Neuronal stem cell (in vitro differentiated cells): ENCODE measurements at regions not wholly inside any gene's neighbourhood (a gene's known extent, or its start where the extent isn't known, plus 50 kb on each side); places are given as distances from the start of the nearest gene placed in this dataset.

Experiments used
- DNase-seq: peaks from one replicate; pipeline ENCODE4 v3.0.0-alpha.2; 2013; ENCODE audit warnings: low spot score
- H2AFZ ChIP-seq: one replicate; pipeline ENCODE4 v1.6.1; 2013; ENCODE audit warnings: mild to moderate bottlenecking, low read length, inconsistent platforms
- H2AK5ac ChIP-seq: 2 replicates; pipeline ENCODE4 v1.6.1; 2013; ENCODE audit warnings: low read depth, mild to moderate bottlenecking, inconsistent platforms, low read length, moderate library complexity, mixed read lengths
- H2BK120ac ChIP-seq: 2 replicates; pipeline ENCODE4 v1.6.1; 2013; ENCODE audit warnings: low read depth, mild to moderate bottlenecking, inconsistent platforms, low read length, moderate library complexity, mixed read lengths
- H2BK12ac ChIP-seq: one replicate; pipeline ENCODE4 v1.6.1; 2013; ENCODE audit warnings: low read length, inconsistent platforms
- H2BK15ac ChIP-seq: 2 replicates; pipeline ENCODE4 v1.6.1; 2013; ENCODE audit warnings: mild to moderate bottlenecking, low read length, inconsistent platforms, mixed read lengths
- H2BK5ac ChIP-seq: one replicate; pipeline ENCODE4 v1.6.1; 2013; ENCODE audit warnings: inconsistent platforms, mild to moderate bottlenecking, low read length, moderate library complexity
- H3K14ac ChIP-seq: one replicate; pipeline ENCODE4 v1.6.1; 2013; ENCODE audit warnings: low read length, inconsistent platforms
- H3K18ac ChIP-seq: 2 replicates; pipeline ENCODE4 v1.6.1; 2013; ENCODE audit warnings: low read length, inconsistent platforms
- H3K23ac ChIP-seq: 2 replicates; pipeline ENCODE4 v1.6.1; 2013; ENCODE audit warnings: low read depth, mild to moderate bottlenecking, mixed read lengths, low read length, inconsistent platforms; ENCODE audit not compliant: poor library complexity
- H3K27ac ChIP-seq: replicated peaks from 3 replicates; pipeline ENCODE4 v1.5.1; 2013; ENCODE audit warnings: low read length, inconsistent platforms
- H3K27me3 ChIP-seq, 3 experiments: 2 replicates each; pipeline ENCODE4 v1.6.1; 2013; ENCODE audit warnings: low read length in 3 of 3, mild to moderate bottlenecking in 2 of 3, inconsistent platforms in 1 of 3, low read depth in 1 of 3, mixed read lengths in 1 of 3, moderate library complexity in 1 of 3; ENCODE audit not compliant: control insufficient read depth in 3 of 3, insufficient read depth in 3 of 3
- H3K36me3 ChIP-seq, 2 donors: replicated peaks in 1 of 2; 2 replicates each; pipeline ENCODE4 v1.6.1; 2013; ENCODE audit warnings: low read length in 2 of 2; ENCODE audit not compliant: control insufficient read depth in 2 of 2, insufficient read depth in 2 of 2
- H3K4ac ChIP-seq: 2 replicates; pipeline ENCODE4 v1.6.1; 2013; ENCODE audit warnings: inconsistent platforms, mild to moderate bottlenecking, low read length, moderate library complexity
- H3K4me1 ChIP-seq, 2 donors: 1 replicate in 1 of 2; 2 replicates in 1 of 2; pipeline ENCODE4 v1.6.1; 2013; ENCODE audit warnings: low read length in 2 of 2, low read depth in 1 of 2; ENCODE audit not compliant: control insufficient read depth in 2 of 2, insufficient read depth in 1 of 2
- H3K4me2 ChIP-seq: one replicate; pipeline ENCODE4 v1.6.1; 2013; ENCODE audit warnings: mild to moderate bottlenecking, low read length, inconsistent platforms; ENCODE audit not compliant: insufficient read depth, poor library complexity, severe bottlenecking
- H3K4me3 ChIP-seq, 2 donors: 2 replicates each; pipeline ENCODE4 v1.5.1; 2013; ENCODE audit warnings: low read length in 2 of 2, mild to moderate bottlenecking in 2 of 2, inconsistent platforms in 1 of 2, moderate library complexity in 1 of 2
- H3K79me1 ChIP-seq: one replicate; pipeline ENCODE4 v1.6.1; 2013; ENCODE audit warnings: low read depth, mild to moderate bottlenecking, inconsistent platforms, low read length, moderate library complexity
- H3K9ac ChIP-seq: one replicate; pipeline ENCODE4 v1.6.1; 2013; ENCODE audit warnings: mild to moderate bottlenecking, low read depth, low read length, inconsistent platforms; ENCODE audit not compliant: poor library complexity
- H3K9me3 ChIP-seq, 2 donors: replicated peaks in 1 of 2; 2 replicates each; pipeline versions ENCODE3 to v1.6.1; 2013; ENCODE audit warnings: low read length in 2 of 2, mild to moderate bottlenecking in 2 of 2, inconsistent platforms in 1 of 2, low read depth in 1 of 2, mixed read lengths in 1 of 2, moderate library complexity in 1 of 2; ENCODE audit not compliant: control insufficient read depth in 2 of 2, insufficient read depth in 1 of 2
- H4K8ac ChIP-seq: one replicate; pipeline ENCODE4 v1.6.1; 2013; ENCODE audit warnings: low read depth, mild to moderate bottlenecking, inconsistent platforms, low read length, moderate library complexity
- H4K91ac ChIP-seq: one replicate; pipeline ENCODE4 v1.6.1; 2013; ENCODE audit warnings: low read length, low read depth, mild to moderate bottlenecking, inconsistent platforms; ENCODE audit not compliant: poor library complexity
- WGBS, 2 donors: extraction: QIAGEN DNeasy Blood & Tissue Kit; methylation state at CpG; one replicate each; pipeline ENCODE4 v1.1.7; 2013; ENCODE audit warnings: missing lambda C conversion rate in 2 of 2, mixed read lengths in 1 of 2; ENCODE audit not compliant: insufficient read length in 2 of 2, insufficient replicate concordance in 1 of 2; ENCODE audit errors: extremely low coverage in 2 of 2; 5-methylcytosine and 5-hydroxymethylcytosine counted together

GRCh38 chr1:114032271-114033215 lies 53.3 kb downstream of the OLFML3 start:
- Histone ChIP-seq H3K4ac (no peak overlapping the region), H3K18ac (no peak overlapping the region), H3K9ac (no peak overlapping the region), H3K4me2 (no peak overlapping the region), H3K9me3 (no peaks in the 10 kb centered on the region), H3K36me3 (no peaks in the 10 kb centered on the region), H3K27me3 (peaks cover 0 to 26% (median 0%) of the 10 kb centered on the region in 3 experiments), H3K4me3 (no peak overlapping the region), H4K8ac (no peak overlapping the region), H2AFZ (no peak overlapping the region), H3K27ac (no peak overlapping the region), H2BK15ac (peak overlapping the region; percentile 45), H2BK120ac (no peak overlapping the region), H2AK5ac (no peak overlapping the region), H3K23ac (no peak overlapping the region), H3K14ac (no peak overlapping the region), H2BK5ac (no peak overlapping the region), H4K91ac (no peak overlapping the region), H2BK12ac (no peak overlapping the region), H3K4me1 (peaks cover 0 to 8% of the 10 kb centered on the region in 2 donors), H3K79me1 (no peaks in the 10 kb centered on the region)
- DNase-seq: no peak
- no CpG with 5 or more reads among the region's 7 CpGs for WGBS, 2 donors

GRCh38 chr1:114033216-114033706 lies 54.0 kb downstream of the OLFML3 start:
- Histone ChIP-seq H2BK12ac (no peak overlapping the region), H2AK5ac (no peak overlapping the region), H3K9ac (no peak overlapping the region), H2BK120ac (no peak overlapping the region), H3K4ac (no peak overlapping the region), H2BK5ac (no peak overlapping the region), H3K14ac (no peak overlapping the region), H3K4me2 (no peak overlapping the region), H3K18ac (no peak overlapping the region), H3K9me3 (no peaks in the 10 kb centered on the region), H3K27ac (no peak overlapping the region), H4K8ac (no peak overlapping the region), H3K79me1 (no peaks in the 10 kb centered on the region), H3K27me3 (peaks cover 0 to 29% (median 0%) of the 10 kb centered on the region in 3 experiments), H4K91ac (no peak overlapping the region), H2BK15ac (peak overlapping the region; percentile 15), H3K4me1 (peaks cover 0 to 13% of the 10 kb centered on the region in 2 donors), H2AFZ (no peak overlapping the region), H3K4me3 (no peak overlapping the region), H3K23ac (no peak overlapping the region), H3K36me3 (no peaks in the 10 kb centered on the region)
- no peak for DNase-seq
- no CpG with 5 or more reads among the region's 5 CpGs for WGBS, 2 donors

- no peaks in the 10 kb centered on the region for H3K9me3 ChIP-seq
- no peak overlapping the region for H3K27ac ChIP-seq
- H4K91ac ChIP-seq: no peak overlapping the region
- H3K4me1 ChIP-seq: peaks cover 0 to 15% of the 10 kb centered on the region in 2 donors
- no peak overlapping the region for H3K18ac ChIP-seq
- no peak overlapping the region for H2AK5ac ChIP-seq
- no peak overlapping the region for H2BK12ac ChIP-seq
- H3K79me1 ChIP-seq: no peaks in the 10 kb centered on the region
- H3K23ac ChIP-seq: no peak overlapping the region
- no CpG with 5 or more reads among the region's 2 CpGs for WGBS, 2 donors
- H4K8ac ChIP-seq: no peak overlapping the region
- H3K4me3 ChIP-seq: no peak overlapping the region
- DNase-seq: no peak
- no peak overlapping the region for H3K4ac ChIP-seq
- H2BK120ac ChIP-seq: no peak overlapping the region
- H2AFZ ChIP-seq: no peak overlapping the region
- H3K4me2 ChIP-seq: no peak overlapping the region
- H2BK5ac ChIP-seq: no peak overlapping the region
- no peak overlapping the region for H3K9ac ChIP-seq
- peaks cover 0 to 29% (median 0%) of the 10 kb centered on the region in 3 experiments for H3K27me3 ChIP-seq
- no peak overlapping the region for H3K14ac ChIP-seq
- H3K36me3 ChIP-seq: no peaks in the 10 kb centered on the region
- no peak overlapping the region for H2BK15ac ChIP-seq
These were observed 54.7 kb downstream of the OLFML3 start for GRCh38 chr1:114033961-114034360.

DNA sequence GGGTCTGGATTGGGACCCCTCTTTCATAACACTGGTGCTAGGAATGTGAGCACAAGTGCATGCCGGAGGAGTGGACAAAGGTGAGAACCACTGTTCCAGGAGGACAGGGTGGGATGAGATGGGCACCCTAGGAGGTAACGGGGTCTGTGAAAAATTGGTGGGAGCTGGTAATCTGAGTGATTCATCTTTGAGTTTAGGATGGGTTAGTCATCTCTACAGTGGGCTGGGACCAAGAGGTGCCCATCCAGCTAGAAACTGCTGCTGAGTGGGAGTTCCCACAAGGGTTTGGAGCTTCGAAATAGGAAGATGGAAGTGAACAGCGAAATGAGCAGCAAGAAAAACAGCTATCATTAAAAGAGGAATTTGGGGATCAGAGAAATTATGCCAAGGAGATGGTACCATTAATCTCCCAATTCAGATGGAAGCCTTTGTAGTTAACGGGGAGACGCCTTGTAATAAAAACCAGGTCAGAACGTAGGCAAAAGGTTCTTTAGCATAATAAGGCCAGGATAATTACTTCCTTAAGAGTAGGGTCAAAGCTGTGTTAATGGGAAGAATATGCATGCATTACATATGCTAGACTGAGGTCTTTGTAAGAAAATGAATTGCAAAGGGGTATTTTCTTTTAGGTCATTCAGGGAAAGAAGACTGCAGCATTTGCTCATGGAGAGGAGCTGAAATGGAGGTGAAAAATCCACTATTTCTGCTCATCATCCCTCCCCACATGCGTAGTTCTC lies 55.5 kb downstream of the OLFML3 start:
- H2BK120ac ChIP-seq: no peak overlapping the region

More for the DNA sequence above, 55.5 kb downstream of the OLFML3 start:
- Histone ChIP-seq H3K4me3 (no peak overlapping the region), H2BK5ac (no peak overlapping the region), H3K36me3 (no peaks in the 10 kb centered on the region), H3K14ac (no peak overlapping the region), H3K9me3 (peaks cover 0 to 2% of the 10 kb centered on the region in 2 donors), H2AK5ac (no peak overlapping the region), H4K8ac (no peak overlapping the region), H2BK12ac (peak overlapping the region; percentile 76), H2BK15ac (no peak overlapping the region), H3K4ac (no peak overlapping the region), H3K79me1 (no peaks in the 10 kb centered on the region), H3K27ac (no peak overlapping the region), H2AFZ (no peak overlapping the region), H3K23ac (no peak overlapping the region), H4K91ac (no peak overlapping the region), H3K4me2 (no peak overlapping the region), H3K9ac (no peak overlapping the region), H3K18ac (no peak overlapping the region), H3K27me3 (peaks cover 0 to 29% (median 0%) of the 10 kb centered on the region in 3 experiments), H3K4me1 (peaks cover 0 to 16% of the 10 kb centered on the region in 2 donors)
- WGBS, 2 donors: no CpG with 5 or more reads among the region's 8 CpGs
- DNase-seq: no peak
